PC-3 (cell line): ENCODE measurements at regions not wholly inside any gene's neighbourhood (a gene's known extent, or its start where the extent isn't known, plus 50 kb on each side); places are given as distances from the start of the nearest gene placed in this dataset.

Source experiments
- CTCF ChIP-seq: fragments of 300-600 bp; sonication (generic); conservative IDR thresholded peaks from 2 replicates; pipeline ENCODE4 v1.5.1; 2017; ENCODE audit warnings: antibody characterized with exemption, low read depth, mild to moderate bottlenecking, low read length
- EZH2 ChIP-seq: fragments of 300-600 bp; sonication (generic); IDR thresholded peaks from one replicate; pipeline ENCODE4 v1.6.1; 2017; ENCODE audit warnings: antibody characterized with exemption, mild to moderate bottlenecking, low read length; ENCODE audit not compliant: unreplicated experiment
- EZH2phosphoT487 ChIP-seq: fragments of 300-600 bp; sonication (generic); IDR thresholded peaks from 2 replicates; pipeline ENCODE4 v1.6.1; 2018; ENCODE audit warnings: mild to moderate bottlenecking, antibody characterized with exemption, low read length, borderline replicate concordance

GRCh38 chr6:80550281-80550680 is 443.8 kb downstream of the BCKDHB start:
- no peak for TF ChIP-seq CTCF
- TF ChIP-seq EZH2phosphoT487: no peak
- no peak for TF ChIP-seq EZH2
